ENCODE measurements at regions not wholly inside any gene's neighbourhood (a gene's known extent, or its start where the extent isn't known, plus 50 kb on each side); places are given as distances from the start of the nearest gene placed in this dataset.
A peak's percentile ranks its signal among the peaks of the same experiment; 100 is the strongest.

GRCh38 chr16:82236415-82236814, 66.4 kb upstream of the MPHOSPH6 start:
- no peak for DNase-seq

GRCh38 chr16:82232806-82233205, 62.8 kb upstream of the MPHOSPH6 start:
- no peak for DNase-seq

- no peak for DNase-seq
Measured at GRCh38 chr16:82231008-82231787, 61.2 kb upstream of the MPHOSPH6 start.

- DNase-seq, result peak; percentile 49
Measured at GRCh38 chr16:82229800-82230619, 60.0 kb upstream of the MPHOSPH6 start.

GRCh38 chr16:82226327-82226726, 56.3 kb upstream of the MPHOSPH6 start:
- no peak for DNase-seq

- DNase-seq, result no peak
Measured at GRCh38 chr16:82224821-82225220, 54.8 kb upstream of the MPHOSPH6 start.

GRCh38 chr16:82220541-82220940, 50.5 kb upstream of the MPHOSPH6 start:
- DNase-seq, result no peak

All from stimulated activated CD4-positive, alpha-beta T cell treated with anti-CD3 and anti-CD28 coated beads, Interleukin-1b, Interleukin-23, amount 100 ng/mL, for 48 hours (primary cell).